Osteoblast (primary cell): ENCODE measurements at regions not wholly inside any gene's neighbourhood (a gene's known extent, or its start where the extent isn't known, plus 50 kb on each side); places are given as distances from the start of the nearest gene placed in this dataset.

Experiments
- DNase-seq: peaks from one replicate; pipeline ENCODE4 v3.0.0; 2011; ENCODE audit warnings: low spot score, mixed read lengths; ENCODE audit not compliant: insufficient read length; ENCODE audit errors: missing footprints
- H2AFZ ChIP-seq: 2 replicates; pipeline ENCODE4 v1.6.0; 2011; ENCODE audit warnings: mild to moderate bottlenecking, low read length
- H3K27ac ChIP-seq: 2 replicates; pipeline ENCODE4 v1.5.1; 2011; ENCODE audit warnings: mild to moderate bottlenecking, low read depth, low read length, moderate library complexity
- H3K27me3 ChIP-seq: 2 replicates; pipeline ENCODE4 v1.6.0; 2012; ENCODE audit warnings: mild to moderate bottlenecking, control low read depth, inconsistent platforms, low read length, moderate library complexity; ENCODE audit not compliant: insufficient read depth
- H3K36me3 ChIP-seq: 2 replicates; pipeline ENCODE4 v1.5.1; 2011; ENCODE audit warnings: mild to moderate bottlenecking, low read length, control low read depth, moderate library complexity; ENCODE audit not compliant: insufficient read depth
- H3K4me1 ChIP-seq: 2 replicates; pipeline ENCODE4 v1.5.1; 2011; ENCODE audit warnings: mild to moderate bottlenecking, low read length, control low read depth, moderate library complexity; ENCODE audit not compliant: insufficient read depth
- H3K4me2 ChIP-seq: 2 replicates; pipeline ENCODE4 v1.6.0; 2011; ENCODE audit warnings: mild to moderate bottlenecking, low read length; ENCODE audit not compliant: insufficient read depth
- H3K4me3 ChIP-seq: fragments of 200-600 bp; sonication (generic); 3 replicates; pipeline ENCODE4 v1.5.1; 2012; ENCODE audit warnings: mild to moderate bottlenecking, low read length, inconsistent platforms; ENCODE audit not compliant: insufficient read depth
- H3K79me2 ChIP-seq: 2 replicates; pipeline ENCODE4 v1.6.0; 2012; ENCODE audit warnings: mild to moderate bottlenecking, low read length, control low read depth, inconsistent platforms; ENCODE audit not compliant: insufficient read depth
- H3K9me3 ChIP-seq: 2 replicates; pipeline ENCODE4 v1.5.1; 2011; ENCODE audit warnings: low read depth, low read length, control low read depth
- H4K20me1 ChIP-seq: 2 replicates; pipeline ENCODE4 v1.6.0; 2012; ENCODE audit warnings: mild to moderate bottlenecking, low read length, control low read depth; ENCODE audit not compliant: insufficient read depth
- TF ChIP-seq, protein P1 (sequence below): IDR thresholded peaks from 2 replicates; pipeline ENCODE4 v1.5.1; 2011; ENCODE audit warnings: mild to moderate bottlenecking, low read depth, low read length, moderate library complexity; ENCODE audit errors: extremely low read depth

DNA sequence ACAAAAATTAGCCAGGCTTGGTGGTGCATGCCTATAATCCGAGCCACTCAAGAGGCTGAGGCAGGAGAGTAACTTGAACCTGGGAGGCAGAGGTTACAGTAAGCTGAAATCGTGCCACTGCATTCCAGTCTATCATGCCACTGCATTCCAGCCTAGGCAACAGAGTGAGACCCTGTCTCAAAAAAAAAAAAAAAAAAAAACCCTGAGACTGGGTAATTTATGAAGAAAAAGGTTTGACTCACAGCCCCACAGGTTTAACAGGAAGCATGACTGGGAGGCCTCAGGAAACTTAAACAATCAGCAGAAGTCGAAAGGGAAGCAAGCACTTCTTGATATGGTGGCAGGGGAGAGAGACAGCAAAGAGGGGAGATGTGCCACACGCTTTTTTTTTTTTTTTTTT lies 123.2 kb downstream of the GXYLT1 start:
- Histone ChIP-seq H3K4me2 (no peak overlapping the region), H3K36me3 (no peaks in the 10 kb centered on the region), H3K27me3 (peaks cover 4% of the 10 kb centered on the region), H3K27ac (no peak overlapping the region), H3K79me2 (no peaks in the 10 kb centered on the region), H3K4me3 (no peak overlapping the region), H2AFZ (no peak overlapping the region), H3K4me1 (no peaks in the 10 kb centered on the region), H3K9me3 (no peaks in the 10 kb centered on the region), H4K20me1 (no peaks in the 10 kb centered on the region)
- DNase-seq, result no peak
- TF ChIP-seq, protein P1, sequence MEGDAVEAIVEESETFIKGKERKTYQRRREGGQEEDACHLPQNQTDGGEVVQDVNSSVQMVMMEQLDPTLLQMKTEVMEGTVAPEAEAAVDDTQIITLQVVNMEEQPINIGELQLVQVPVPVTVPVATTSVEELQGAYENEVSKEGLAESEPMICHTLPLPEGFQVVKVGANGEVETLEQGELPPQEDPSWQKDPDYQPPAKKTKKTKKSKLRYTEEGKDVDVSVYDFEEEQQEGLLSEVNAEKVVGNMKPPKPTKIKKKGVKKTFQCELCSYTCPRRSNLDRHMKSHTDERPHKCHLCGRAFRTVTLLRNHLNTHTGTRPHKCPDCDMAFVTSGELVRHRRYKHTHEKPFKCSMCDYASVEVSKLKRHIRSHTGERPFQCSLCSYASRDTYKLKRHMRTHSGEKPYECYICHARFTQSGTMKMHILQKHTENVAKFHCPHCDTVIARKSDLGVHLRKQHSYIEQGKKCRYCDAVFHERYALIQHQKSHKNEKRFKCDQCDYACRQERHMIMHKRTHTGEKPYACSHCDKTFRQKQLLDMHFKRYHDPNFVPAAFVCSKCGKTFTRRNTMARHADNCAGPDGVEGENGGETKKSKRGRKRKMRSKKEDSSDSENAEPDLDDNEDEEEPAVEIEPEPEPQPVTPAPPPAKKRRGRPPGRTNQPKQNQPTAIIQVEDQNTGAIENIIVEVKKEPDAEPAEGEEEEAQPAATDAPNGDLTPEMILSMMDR, result no peak

DNA sequence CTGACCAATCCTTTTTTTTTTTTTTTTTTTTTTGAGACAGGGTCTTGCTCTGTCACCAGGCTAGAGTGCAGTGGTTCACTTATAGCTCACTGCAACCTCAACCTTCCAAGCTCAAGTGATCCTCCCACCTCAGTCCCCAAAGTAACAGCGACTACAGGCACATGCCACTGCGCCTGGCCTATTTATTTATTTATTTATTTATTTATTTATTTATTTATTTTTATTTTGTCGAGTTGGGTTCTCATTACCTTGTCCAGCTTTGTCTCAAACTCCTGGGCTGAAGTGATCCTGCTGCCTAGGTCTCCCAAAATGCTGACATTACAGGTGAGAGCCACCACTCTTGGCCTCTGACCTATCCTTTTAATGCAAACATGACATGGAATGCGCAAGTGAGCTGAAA lies 124.4 kb downstream of the GXYLT1 start:
- Histone ChIP-seq H3K27me3 (peaks cover 4% of the 10 kb centered on the region), H3K27ac (no peak overlapping the region), H3K9me3 (no peaks in the 10 kb centered on the region), H3K4me3 (no peak overlapping the region), H3K36me3 (no peaks in the 10 kb centered on the region), H4K20me1 (no peaks in the 10 kb centered on the region), H3K4me1 (no peaks in the 10 kb centered on the region), H3K4me2 (no peak overlapping the region), H3K79me2 (no peaks in the 10 kb centered on the region), H2AFZ (no peak overlapping the region)
- TF ChIP-seq, protein P1, result no peak
- no peak for DNase-seq

- Histone ChIP-seq H3K27me3 (peaks cover 4% of the 10 kb centered on the region), H3K4me2 (no peak overlapping the region), H4K20me1 (no peaks in the 10 kb centered on the region), H2AFZ (no peak overlapping the region), H3K36me3 (no peaks in the 10 kb centered on the region), H3K27ac (no peak overlapping the region), H3K79me2 (no peaks in the 10 kb centered on the region), H3K4me1 (no peaks in the 10 kb centered on the region), H3K4me3 (no peak overlapping the region), H3K9me3 (no peaks in the 10 kb centered on the region)
- TF ChIP-seq, protein P1, result no peak
- no peak for DNase-seq
Measured at GRCh38 chr12:42019746-42020145, 124.9 kb downstream of the GXYLT1 start.

DNA sequence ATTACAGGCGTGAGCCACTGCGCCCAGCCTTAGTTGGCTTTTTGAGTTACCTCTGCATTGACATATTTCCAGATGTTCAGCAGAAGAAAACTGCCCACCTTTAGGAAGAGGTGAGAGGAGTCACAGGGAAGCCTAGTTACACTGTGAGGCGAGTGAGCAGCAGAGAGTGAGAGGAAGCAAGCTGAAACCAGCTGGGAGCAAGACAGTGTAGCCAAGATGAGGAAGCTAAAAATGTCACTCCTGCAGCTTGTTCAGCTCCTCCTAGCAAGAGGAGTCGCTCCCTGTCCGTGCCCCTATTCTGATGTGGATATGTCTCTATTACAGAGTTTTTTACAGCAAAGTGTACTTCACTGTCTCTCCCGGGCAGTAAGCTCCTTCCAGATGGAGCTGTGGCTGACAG lies 127.6 kb downstream of the GXYLT1 start:
- Histone ChIP-seq H3K9me3 (no peaks in the 10 kb centered on the region), H4K20me1 (no peaks in the 10 kb centered on the region), H3K4me3 (no peak overlapping the region), H3K4me2 (no peak overlapping the region), H3K27ac (no peak overlapping the region), H3K36me3 (no peaks in the 10 kb centered on the region), H3K4me1 (no peaks in the 10 kb centered on the region), H3K79me2 (no peaks in the 10 kb centered on the region), H2AFZ (no peak overlapping the region), H3K27me3 (no peaks in the 10 kb centered on the region)
- TF ChIP-seq, protein P1, result no peak
- no peak for DNase-seq
